Right ventricle myocardium inferior (tissue), 1 donor: ENCODE measurements at regions not wholly inside any gene's neighbourhood (a gene's known extent, or its start where the extent isn't known, plus 50 kb on each side); places are given as distances from the start of the nearest gene placed in this dataset.

Source experiments
- ATAC-seq: fragments of 200-7000 bp; cut with Tn5 transposase; one replicate; pipeline ENCODE4 v1.9.1; 2020; ENCODE audit warnings: mild to moderate bottlenecking, moderate library complexity
- DNase-seq: peaks from one replicate; pipeline ENCODE4 v3.0.0; 2021; ENCODE audit errors: missing footprints
- intact Hi-C: fragments of 100-400 bp; cut with DNase I; formaldehyde crosslinking; loops from one replicate; pipeline ENCODE4 v1.11.0; 2022
- donor health status: DM: no; HTN: yes; CAD: no; lungs with severe emphysema.

- no peak for ATAC-seq
Measured at GRCh38 chr7:156223935-156224832, 411.9 kb upstream of the SHH start.

GRCh38 chr7:156222611-156223010 lies 410.3 kb upstream of the SHH start:
- ATAC-seq (no peak), DNase-seq (no peak)
- intact Hi-C loops: no loop called here

More at GRCh38 chr7:156223935-156224832, 411.9 kb upstream of the SHH start:
- DNase-seq: no peak
- intact Hi-C loops: no loop called here

GRCh38 chr7:156222151-156222550 lies 409.9 kb upstream of the SHH start:
- no peak for DNase-seq

GRCh38 chr7:156220701-156221100 lies 408.4 kb upstream of the SHH start:
- intact Hi-C loops: no loop called here
- no peak for ATAC-seq
- DNase-seq: no peak

More at GRCh38 chr7:156222151-156222550, 409.9 kb upstream of the SHH start:
- intact Hi-C loops: no loop called here
- no peak for ATAC-seq

- intact Hi-C loops: no loop called here
- no peak for ATAC-seq
- no peak for DNase-seq
Measured at GRCh38 chr7:156220078-156220605, 407.9 kb upstream of the SHH start.

GRCh38 chr7:156219307-156220077 lies 407.2 kb upstream of the SHH start:
- DNase-seq: no peak
- intact Hi-C loops: no loop called here

GRCh38 chr7:156218544-156219306 lies 406.5 kb upstream of the SHH start:
- no peak for DNase-seq
- intact Hi-C loops: no loop called here
- no peak for ATAC-seq

More at GRCh38 chr7:156219307-156220077, 407.2 kb upstream of the SHH start:
- no peak for ATAC-seq

- ATAC-seq (no peak), DNase-seq (no peak)
- intact Hi-C loops: no loop called here
Measured at GRCh38 chr7:156217803-156218202, 405.5 kb upstream of the SHH start.

- no peak for ATAC-seq
- intact Hi-C loops: no loop called here
- DNase-seq: no peak
Measured at GRCh38 chr7:156209087-156209486, 396.8 kb upstream of the SHH start.

- DNase-seq (no peak), ATAC-seq (no peak)
- intact Hi-C loops: no loop called here
Measured at GRCh38 chr7:156207306-156207705, 395.0 kb upstream of the SHH start.

- DNase-seq (no peak), ATAC-seq (no peak)
- intact Hi-C loops: no loop called here
Measured at GRCh38 chr7:156206174-156206573, 393.9 kb upstream of the SHH start.

GRCh38 chr7:156204820-156205219 lies 392.6 kb upstream of the SHH start:
- intact Hi-C loops: no loop called here
- ATAC-seq (no peak), DNase-seq (no peak)

- DNase-seq: no peak
- ATAC-seq: no peak
Measured at GRCh38 chr7:156203923-156204322, 391.7 kb upstream of the SHH start.

GRCh38 chr7:156198277-156198676 lies 386.0 kb upstream of the SHH start:
- intact Hi-C loops: no loop called here
- ATAC-seq: no peak
- no peak for DNase-seq

More at GRCh38 chr7:156203923-156204322, 391.7 kb upstream of the SHH start:
- intact Hi-C loops: no loop called here

GRCh38 chr7:156196649-156197048 lies 384.4 kb upstream of the SHH start:
- DNase-seq (no peak), ATAC-seq (no peak)
- intact Hi-C loops: no loop called here

- ATAC-seq: no peak
- DNase-seq: no peak
- intact Hi-C loops: no loop called here
Measured at GRCh38 chr7:156195276-156195675, 383.0 kb upstream of the SHH start.

- intact Hi-C loops: no loop called here
- ATAC-seq: no peak
- DNase-seq: no peak
Measured at GRCh38 chr7:156194813-156195212, 382.6 kb upstream of the SHH start.

GRCh38 chr7:156192921-156193320 lies 380.7 kb upstream of the SHH start:
- intact Hi-C loops: no loop called here
- DNase-seq (no peak), ATAC-seq (no peak)

GRCh38 chr7:156191090-156191489 lies 378.8 kb upstream of the SHH start:
- intact Hi-C loops: no loop called here
- DNase-seq: no peak
- ATAC-seq: no peak
